B cell (primary cell): ENCODE measurements at regions not wholly inside any gene's neighbourhood (a gene's known extent, or its start where the extent isn't known, plus 50 kb on each side); places are given as distances from the start of the nearest gene placed in this dataset.
"Not testable (repeated sequence)": the region's sequence is repeated elsewhere in the genome, so short reads cannot be mapped to it uniquely, and the experiment has no call there.

Experiments
- ATAC-seq: fragments of 200-7000 bp; cut with Tn5 transposase; one replicate; pipeline ENCODE4 v1.10.0; 2021; ENCODE audit warnings: low read depth, mild to moderate bottlenecking, moderate number of reproducible peaks, moderate library complexity
- CTCF ChIA-PET: fragments of 350-600 bp; sonication (Branson Sonifier 250); formaldehyde crosslinking; loops from one replicate; lab custom pipeline; 2021; ENCODE audit warnings: antibody characterized with exemption, inconsistent platforms; lab: Charles Lee
- POLR2A ChIA-PET: fragments of 350-600 bp; sonication (Branson Sonifier 250); formaldehyde crosslinking; loops from one replicate; lab custom pipeline; 2021; ENCODE audit warnings: antibody characterized with exemption; lab: Charles Lee
- DNase-seq: peaks from one replicate; pipeline ENCODE4 v3.0.0; 2013
- H2AFZ ChIP-seq: 2 replicates; pipeline ENCODE4 v1.6.1; 2012; ENCODE audit warnings: mild to moderate bottlenecking, low read depth, low read length; ENCODE audit not compliant: insufficient read depth, poor library complexity, severe bottlenecking
- H3K27ac ChIP-seq, 2 donors: 1 replicate in 1 of 2; 2 replicates in 1 of 2; pipeline ENCODE4 v1.5.1; 2012 to 2013; ENCODE audit warnings: low read length in 2 of 2, mild to moderate bottlenecking in 2 of 2, moderate library complexity in 1 of 2
- H3K27me3 ChIP-seq, 4 experiments: fragments of 200-600 bp in 1 of 4; sonication (generic) in 1 of 4; replicated peaks in 1 of 4; 1 replicate in 2 of 4; 2 replicates in 2 of 4; pipeline versions ENCODE4 v1.6.1 to v1.7.0; 2013 to 2016; ENCODE audit warnings: low read length in 3 of 4, mild to moderate bottlenecking in 2 of 4, mixed read lengths in 1 of 4, moderate library complexity in 1 of 4; ENCODE audit not compliant: insufficient read depth in 4 of 4, control insufficient read depth in 3 of 4; ENCODE audit errors: control extremely low read depth in 1 of 4
- H3K36me3 ChIP-seq, 2 experiments: replicated peaks in 1 of 2; 1 replicate in 1 of 2; 2 replicates in 1 of 2; pipeline versions ENCODE4 v1.6.1 to v1.7.1; 2013; ENCODE audit warnings: low read length in 1 of 2; ENCODE audit not compliant: insufficient read depth in 2 of 2, control insufficient read depth in 1 of 2; ENCODE audit errors: control extremely low read depth in 1 of 2, extremely low read depth in 1 of 2
- H3K4me1 ChIP-seq, 2 donors: fragments of 200-600 bp in 1 of 2; sonication (generic) in 1 of 2; 1 replicate in 1 of 2; 2 replicates in 1 of 2; pipeline versions ENCODE4 v1.5.1 to v1.6.1; 2013 to 2017; ENCODE audit warnings: low read length in 2 of 2; ENCODE audit not compliant: control insufficient read depth in 2 of 2, insufficient read depth in 2 of 2
- H3K4me2 ChIP-seq: replicated peaks from 2 replicates; pipeline ENCODE3; 2012; ENCODE audit warnings: mild to moderate bottlenecking, low read depth, low read length; ENCODE audit not compliant: poor library complexity, severe bottlenecking
- H3K4me3 ChIP-seq, 5 experiments: fragments of 200-600 bp in 1 of 5; sonication (generic) in 1 of 5; 1 replicate in 3 of 5; 2 replicates in 2 of 5; pipeline versions ENCODE4 v1.5.1 to v1.7.0; 2011 to 2016; ENCODE audit warnings: low read length in 4 of 5, mild to moderate bottlenecking in 4 of 5, low read depth in 2 of 5, control low read depth in 1 of 5, moderate library complexity in 1 of 5; ENCODE audit not compliant: insufficient read depth in 1 of 5; ENCODE audit errors: control extremely low read depth in 1 of 5, extremely low read depth in 1 of 5
- H3K79me2 ChIP-seq: fragments of 200-600 bp; sonication (generic); one replicate; pipeline ENCODE4 v1.6.0; 2016; ENCODE audit warnings: low read length; ENCODE audit not compliant: control insufficient read depth, insufficient read depth
- H3K9ac ChIP-seq: fragments of 200-600 bp; sonication (generic); 2 replicates; pipeline ENCODE4 v1.6.1; 2017; ENCODE audit warnings: mild to moderate bottlenecking, low read length, moderate library complexity
- H3K9me3 ChIP-seq, 3 donors: one replicate each; pipeline versions ENCODE4 v1.6.1 to v1.7.1; 2013; ENCODE audit warnings: low read length in 2 of 3; ENCODE audit not compliant: control insufficient read depth in 2 of 3, insufficient read depth in 1 of 3; ENCODE audit errors: control extremely low read depth in 1 of 3
- H4K20me1 ChIP-seq: 2 replicates; pipeline ENCODE4 v1.6.0; 2012; ENCODE audit warnings: mild to moderate bottlenecking, low read length; ENCODE audit not compliant: insufficient read depth, control insufficient read depth, poor library complexity, severe bottlenecking
- H3K27ac Mint-ChIP-seq: one replicate; pipeline ENCODE4 v1.8.0; 2021; ENCODE audit warnings: mixed read lengths
- H3K27me3 Mint-ChIP-seq: one replicate; pipeline ENCODE4 v1.8.0; 2021; ENCODE audit warnings: mixed read lengths
- H3K4me1 Mint-ChIP-seq: one replicate; pipeline ENCODE4 v1.8.0; 2021; ENCODE audit warnings: mixed read lengths
- H3K4me3 Mint-ChIP-seq: one replicate; pipeline ENCODE4 v1.8.0; 2021; ENCODE audit warnings: mixed read lengths
- H3K9me3 Mint-ChIP-seq: one replicate; pipeline ENCODE4 v1.8.0; 2022; ENCODE audit warnings: mixed read lengths; ENCODE audit not compliant: insufficient read depth
- WGBS: methylation state at CpG from one replicate; pipeline ENCODE4 v1.1.5; 2013; ENCODE audit warnings: missing lambda C conversion rate; ENCODE audit not compliant: insufficient coverage; 5-methylcytosine and 5-hydroxymethylcytosine counted together
- intact Hi-C: fragments of 100-400 bp; cut with micrococcal nuclease; formaldehyde crosslinking; loops from one replicate; pipeline ENCODE4 v1.10.0; 2022

- H3K9me3 ChIP-seq, POLR2A ChIA-PET, H3K27ac ChIP-seq, H3K4me1 ChIP-seq, H3K27ac Mint-ChIP-seq, H2AFZ ChIP-seq, H3K27me3 ChIP-seq, H3K9ac ChIP-seq, H3K4me2 ChIP-seq, CTCF ChIA-PET, H3K4me3 Mint-ChIP-seq, H3K79me2 ChIP-seq, H4K20me1 ChIP-seq, H3K4me3 ChIP-seq, intact Hi-C loops, ATAC-seq, H3K9me3 Mint-ChIP-seq, H3K27me3 Mint-ChIP-seq, H3K36me3 ChIP-seq, H3K4me1 Mint-ChIP-seq: not testable (repeated sequence)
- 7% methylated on average over 1 of the region's 4 CpGs for WGBS
- peak; percentile 1 for DNase-seq
These were observed 246.3 kb upstream of the POTEB2 start for GRCh38 chr15:21112271-21113053.

DNA sequence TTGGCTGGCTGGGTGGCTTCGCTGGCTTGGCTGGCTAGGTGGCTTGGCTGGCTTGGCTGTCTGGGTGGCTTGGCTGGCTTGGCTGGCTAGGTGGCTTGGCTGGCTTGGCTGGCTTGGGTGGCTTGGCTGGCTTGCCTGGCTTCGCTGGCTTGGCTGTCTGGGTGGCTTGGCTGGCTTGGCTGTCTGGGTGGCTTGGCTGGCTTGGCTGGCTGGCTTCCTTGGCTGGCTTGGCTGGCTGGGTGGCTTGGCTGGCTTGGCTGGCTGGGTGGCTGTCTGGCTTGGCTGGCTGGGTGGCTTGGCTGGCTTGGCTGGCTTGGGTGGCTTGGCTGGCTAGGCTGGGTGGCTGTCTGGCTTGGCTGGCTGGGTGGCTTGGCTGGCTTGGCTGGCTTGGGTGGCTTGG is 245.7 kb upstream of the POTEB2 start:
- H3K27ac Mint-ChIP-seq, H3K36me3 ChIP-seq, H3K27ac ChIP-seq, H3K4me1 ChIP-seq, H3K27me3 Mint-ChIP-seq, H3K9ac ChIP-seq, ATAC-seq, H2AFZ ChIP-seq, intact Hi-C loops, H3K27me3 ChIP-seq, H4K20me1 ChIP-seq, H3K79me2 ChIP-seq, H3K4me3 ChIP-seq, H3K4me3 Mint-ChIP-seq, H3K9me3 ChIP-seq, H3K9me3 Mint-ChIP-seq, POLR2A ChIA-PET, CTCF ChIA-PET, H3K4me2 ChIP-seq, H3K4me1 Mint-ChIP-seq: not testable (repeated sequence)
- 79% methylated on average over 2 of the region's 2 CpGs for WGBS
- DNase-seq, result peak; percentile 12

DNA sequence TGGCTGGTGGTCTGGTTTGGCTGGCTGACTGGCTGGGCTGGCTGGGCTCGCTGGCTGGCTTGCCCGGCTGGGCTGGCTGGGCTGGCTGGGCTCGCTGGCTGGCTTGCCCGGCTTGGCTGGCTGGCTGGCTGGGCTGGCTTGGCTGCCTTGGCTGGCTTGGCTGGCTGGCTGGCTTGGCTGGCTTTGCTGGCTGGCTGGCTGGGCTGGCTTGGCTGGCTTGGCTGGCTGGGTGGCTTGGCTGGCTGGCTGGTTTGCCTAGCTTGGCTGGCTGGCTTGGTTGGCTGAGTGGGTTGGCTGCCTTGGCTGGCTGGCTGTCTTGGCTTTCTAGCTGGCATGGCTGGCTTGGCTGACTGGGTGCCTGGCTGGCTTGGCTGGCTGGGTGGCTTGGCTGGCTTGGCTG is 245.1 kb upstream of the POTEB2 start:
- H3K27me3 ChIP-seq, H3K4me3 Mint-ChIP-seq, H3K4me1 Mint-ChIP-seq, DNase-seq, H4K20me1 ChIP-seq, intact Hi-C loops, H3K27me3 Mint-ChIP-seq, H3K9me3 Mint-ChIP-seq, POLR2A ChIA-PET, H3K27ac ChIP-seq, H3K4me1 ChIP-seq, H3K9ac ChIP-seq, H3K27ac Mint-ChIP-seq, H3K4me2 ChIP-seq, H3K36me3 ChIP-seq, ATAC-seq, CTCF ChIA-PET, H3K79me2 ChIP-seq, H2AFZ ChIP-seq, H3K9me3 ChIP-seq, H3K4me3 ChIP-seq: not testable (repeated sequence)
- WGBS, result no CpG with 5 or more reads among the region's 4 CpGs

- WGBS, result 47% methylated on average over 2 of the region's 5 CpGs
- H3K4me2 ChIP-seq, H3K27me3 ChIP-seq, ATAC-seq, H3K4me3 ChIP-seq, H3K27ac ChIP-seq, H3K79me2 ChIP-seq, intact Hi-C loops, H4K20me1 ChIP-seq, DNase-seq, H3K4me3 Mint-ChIP-seq, H3K36me3 ChIP-seq, H3K4me1 Mint-ChIP-seq, H3K4me1 ChIP-seq, CTCF ChIA-PET, H3K9ac ChIP-seq, H2AFZ ChIP-seq, H3K9me3 ChIP-seq, H3K9me3 Mint-ChIP-seq, POLR2A ChIA-PET, H3K27ac Mint-ChIP-seq, H3K27me3 Mint-ChIP-seq: not testable (repeated sequence)
These were observed 244.2 kb upstream of the POTEB2 start for GRCh38 chr15:21110187-21110804.
